ENCODE measurements at regions not wholly inside any gene's neighbourhood (a gene's known extent, or its start where the extent isn't known, plus 50 kb on each side); places are given as distances from the start of the nearest gene placed in this dataset.
"Not testable (repeated sequence)": the region's sequence is repeated elsewhere in the genome, so short reads cannot be mapped to it uniquely, and the experiment has no call there.

DNA sequence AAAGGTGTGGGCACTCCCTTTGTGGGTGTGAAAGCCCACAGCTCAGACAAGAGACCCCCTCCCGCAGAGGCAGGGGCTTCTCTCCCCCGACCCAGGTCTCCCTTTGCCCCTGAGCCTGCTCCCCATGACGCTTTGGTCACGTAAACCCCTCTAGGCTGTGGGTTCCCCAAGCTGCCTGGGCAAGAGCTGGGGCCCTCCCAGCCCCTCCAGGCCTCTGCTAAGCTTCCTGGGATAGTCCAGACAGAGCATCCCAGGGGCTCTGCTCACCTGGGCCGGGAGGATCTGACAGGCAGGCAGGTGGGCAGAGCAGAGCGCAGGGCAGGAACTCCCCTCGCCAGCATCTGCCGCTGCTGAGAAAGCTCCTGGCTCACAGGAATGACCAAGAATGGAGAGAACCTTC lies 177.3 kb downstream of the BANP start:
- Histone ChIP-seq H3K4me3 (no peak overlapping the region), H3K27ac (no peak overlapping the region), H3K4me1 (no peaks in the 10 kb centered on the region), H3K9me3 (no peaks in the 10 kb centered on the region), H3K27me3 (no peaks in the 10 kb centered on the region), H3K36me3 (no peaks in the 10 kb centered on the region)
- intact Hi-C loops (cut with DNase I): no loop called here
- no peak for DNase-seq (ENCODE audit: extremely low spot score in 2 of 2)
- TF ChIP-seq POLR2AphosphoS5 (IDR thresholded peaks at IDR 0.05; ENCODE audit: insufficient read depth in 1 of 2, low read depth in 1 of 2) (no peak), POLR2A (IDR thresholded peaks at IDR 0.05) (no peak)
- TF ChIP-seq, protein P1, sequence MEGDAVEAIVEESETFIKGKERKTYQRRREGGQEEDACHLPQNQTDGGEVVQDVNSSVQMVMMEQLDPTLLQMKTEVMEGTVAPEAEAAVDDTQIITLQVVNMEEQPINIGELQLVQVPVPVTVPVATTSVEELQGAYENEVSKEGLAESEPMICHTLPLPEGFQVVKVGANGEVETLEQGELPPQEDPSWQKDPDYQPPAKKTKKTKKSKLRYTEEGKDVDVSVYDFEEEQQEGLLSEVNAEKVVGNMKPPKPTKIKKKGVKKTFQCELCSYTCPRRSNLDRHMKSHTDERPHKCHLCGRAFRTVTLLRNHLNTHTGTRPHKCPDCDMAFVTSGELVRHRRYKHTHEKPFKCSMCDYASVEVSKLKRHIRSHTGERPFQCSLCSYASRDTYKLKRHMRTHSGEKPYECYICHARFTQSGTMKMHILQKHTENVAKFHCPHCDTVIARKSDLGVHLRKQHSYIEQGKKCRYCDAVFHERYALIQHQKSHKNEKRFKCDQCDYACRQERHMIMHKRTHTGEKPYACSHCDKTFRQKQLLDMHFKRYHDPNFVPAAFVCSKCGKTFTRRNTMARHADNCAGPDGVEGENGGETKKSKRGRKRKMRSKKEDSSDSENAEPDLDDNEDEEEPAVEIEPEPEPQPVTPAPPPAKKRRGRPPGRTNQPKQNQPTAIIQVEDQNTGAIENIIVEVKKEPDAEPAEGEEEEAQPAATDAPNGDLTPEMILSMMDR (IDR thresholded peaks at IDR 0.05): no peak

DNA sequence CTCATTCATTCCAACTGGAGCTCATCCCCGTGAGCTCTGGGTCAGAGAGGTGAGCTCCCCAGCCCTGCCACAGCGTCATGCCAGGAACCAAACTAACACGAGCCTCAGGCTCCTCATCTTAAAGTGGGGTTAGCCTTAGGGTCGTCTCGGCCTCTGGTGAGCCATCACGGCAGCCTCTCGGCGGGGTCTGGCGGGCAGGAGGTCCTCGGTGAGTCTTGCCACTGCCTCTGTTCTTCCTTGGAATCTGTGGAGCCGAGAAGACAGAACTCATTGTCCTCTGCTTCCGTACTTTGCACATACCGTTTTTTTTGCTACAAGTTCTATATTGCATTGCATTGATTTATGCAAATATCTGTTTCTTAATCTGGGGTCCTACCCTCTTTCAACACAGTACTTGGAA lies 177.9 kb downstream of the BANP start:
- H3K4me1 ChIP-seq; H3K27me3 ChIP-seq; H3K9me3 ChIP-seq; DNase-seq (ENCODE audit: extremely low spot score in 2 of 2); H3K27ac ChIP-seq; H3K36me3 ChIP-seq; H3K4me3 ChIP-seq; intact Hi-C loops (cut with DNase I): not testable (repeated sequence)

DNA sequence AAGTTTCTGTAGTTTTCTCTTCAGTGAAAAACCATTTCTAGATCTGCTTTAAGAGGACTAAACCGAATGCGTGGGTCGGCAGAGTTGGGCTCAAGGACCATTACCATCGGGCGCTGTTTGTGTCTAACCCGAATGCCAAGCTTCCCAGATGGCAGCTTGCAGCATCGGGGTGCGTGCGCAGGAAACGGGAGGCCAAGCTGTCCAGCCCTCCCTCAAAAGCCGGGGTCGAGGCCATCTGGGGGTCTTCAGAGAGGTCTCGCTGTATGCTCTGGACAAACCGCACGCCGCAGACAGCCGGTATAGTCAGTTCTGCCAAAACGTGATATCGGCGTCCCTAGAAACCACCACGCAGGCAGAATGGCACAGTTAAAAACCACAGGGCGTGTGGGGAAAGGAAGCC lies 178.8 kb downstream of the BANP start:
- intact Hi-C loops (cut with DNase I): no loop called here
- H3K4me3 ChIP-seq: no peak overlapping the region
- DNase-seq (ENCODE audit: extremely low spot score in 2 of 2): no peak
- H3K36me3 ChIP-seq: no peaks in the 10 kb centered on the region
- no peaks in the 10 kb centered on the region for H3K4me1 ChIP-seq
- TF ChIP-seq, protein P1 (IDR thresholded peaks at IDR 0.05): no peak
- TF ChIP-seq POLR2AphosphoS5 (IDR thresholded peaks at IDR 0.05; ENCODE audit: insufficient read depth in 1 of 2, low read depth in 1 of 2) (no peak), POLR2A (IDR thresholded peaks at IDR 0.05) (no peak)
- no peaks in the 10 kb centered on the region for H3K27me3 ChIP-seq
- no peak overlapping the region for H3K27ac ChIP-seq
- H3K9me3 ChIP-seq: no peaks in the 10 kb centered on the region

DNA sequence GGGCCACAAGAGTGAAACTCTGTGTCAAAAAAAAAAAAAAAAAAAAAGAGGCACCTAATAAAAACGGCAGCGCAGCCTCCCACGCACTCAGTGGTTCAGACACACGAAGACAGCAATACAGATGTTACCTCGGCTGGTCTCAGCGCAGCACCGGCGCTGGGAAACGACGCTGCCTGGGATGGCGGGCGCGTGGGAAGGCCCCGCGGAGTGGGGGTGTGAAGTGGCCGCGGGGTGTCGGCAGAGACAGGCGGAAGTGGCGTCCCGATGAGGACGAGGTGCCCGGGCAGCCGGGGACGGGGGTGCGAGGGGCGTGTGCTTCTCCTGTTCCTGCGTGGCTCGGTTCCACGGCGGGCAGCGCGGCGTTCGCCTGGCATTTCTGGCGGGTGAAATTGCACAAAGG lies 179.4 kb downstream of the BANP start:
- TF ChIP-seq, protein P1 (IDR thresholded peaks at IDR 0.05): no peak
- Histone ChIP-seq H3K4me1 (no peaks in the 10 kb centered on the region), H3K9me3 (no peaks in the 10 kb centered on the region), H3K27ac (no peak overlapping the region), H3K36me3 (no peaks in the 10 kb centered on the region), H3K27me3 (no peaks in the 10 kb centered on the region), H3K4me3 (no peak overlapping the region)
- intact Hi-C loops (cut with DNase I): no loop called here
- DNase-seq (ENCODE audit: extremely low spot score in 2 of 2): no peak

DNA sequence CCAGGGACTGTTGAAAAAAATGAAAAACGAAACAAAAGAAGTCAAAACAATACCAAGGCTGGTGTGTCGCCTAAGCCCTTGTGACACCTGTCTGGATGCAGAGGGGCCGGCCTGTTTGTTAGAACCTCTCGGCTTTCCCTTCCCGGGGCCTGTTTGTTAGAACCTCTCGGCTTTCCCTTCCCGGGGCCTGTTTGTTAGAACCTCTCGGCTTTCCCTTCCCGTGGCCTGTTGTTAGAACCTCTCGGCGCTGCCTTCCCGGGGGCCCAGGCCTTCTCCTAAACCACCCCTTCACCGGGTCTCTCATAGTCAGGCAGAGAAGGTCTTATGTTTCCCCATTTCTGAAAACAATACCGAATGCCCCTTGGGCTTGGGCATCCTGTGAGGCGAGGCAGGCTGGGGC lies 180.0 kb downstream of the BANP start:
- no peak overlapping the region for H3K4me3 ChIP-seq
- intact Hi-C loops (cut with DNase I): no loop called here
- no peaks in the 10 kb centered on the region for H3K36me3 ChIP-seq
- TF ChIP-seq, protein P1 (IDR thresholded peaks at IDR 0.05): no peak
- TF ChIP-seq POLR2A (IDR thresholded peaks at IDR 0.05): no peak
- TF ChIP-seq POLR2AphosphoS5 (IDR thresholded peaks at IDR 0.05; ENCODE audit: insufficient read depth in 1 of 2, low read depth in 1 of 2): no peak
- no peaks in the 10 kb centered on the region for H3K4me1 ChIP-seq
- H3K9me3 ChIP-seq: no peaks in the 10 kb centered on the region
- no peak overlapping the region for H3K27ac ChIP-seq
- no peaks in the 10 kb centered on the region for H3K27me3 ChIP-seq
- no peak for DNase-seq (ENCODE audit: extremely low spot score in 2 of 2)

DNA sequence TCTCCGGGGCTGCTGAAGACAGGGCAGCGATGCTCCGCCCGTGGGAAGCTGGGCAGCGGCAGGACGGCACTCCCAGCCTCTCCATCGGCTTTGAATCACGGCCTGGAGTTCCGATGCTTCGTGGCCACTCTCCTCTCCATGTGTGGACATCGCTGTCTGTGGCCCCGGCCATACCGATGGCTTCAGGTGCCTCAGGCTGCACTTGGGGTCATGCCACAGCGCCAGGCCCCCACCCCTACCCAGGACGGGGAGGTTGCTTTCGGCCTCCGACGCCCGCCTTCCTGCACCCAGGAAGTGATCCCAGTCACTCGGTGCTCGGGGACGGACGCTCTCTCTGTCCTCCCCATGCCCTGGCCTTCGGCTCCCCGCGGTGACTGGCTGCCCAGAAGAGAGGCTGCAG lies 180.7 kb downstream of the BANP start:
- Histone ChIP-seq H3K27ac (no peak overlapping the region), H3K9me3 (no peaks in the 10 kb centered on the region), H3K27me3 (no peaks in the 10 kb centered on the region), H3K36me3 (no peaks in the 10 kb centered on the region), H3K4me3 (no peak overlapping the region), H3K4me1 (no peaks in the 10 kb centered on the region)
- TF ChIP-seq POLR2A (IDR thresholded peaks at IDR 0.05) (no peak), POLR2AphosphoS5 (IDR thresholded peaks at IDR 0.05; ENCODE audit: insufficient read depth in 1 of 2, low read depth in 1 of 2) (no peak)
- TF ChIP-seq, protein P1 (IDR thresholded peaks at IDR 0.05): no peak
- intact Hi-C loops (cut with DNase I): no loop called here
- no peak for DNase-seq (ENCODE audit: extremely low spot score in 2 of 2)

Data from vagina (tissue), 2 donors.